Activated CD8-positive, alpha-beta T cell treated with anti-CD3 and anti-CD28 coated beads for 36 hours (primary cell): ENCODE measurements at regions not wholly inside any gene's neighbourhood (a gene's known extent, or its start where the extent isn't known, plus 50 kb on each side); places are given as distances from the start of the nearest gene placed in this dataset.
"Not testable (repeated sequence)": the region's sequence is repeated elsewhere in the genome, so short reads cannot be mapped to it uniquely, and the experiment has no call there.

ENCODE experiments used
- ATAC-seq: fragments of 200-7000 bp; cut with Tn5 transposase; one replicate; pipeline ENCODE4 v1.10.0; 2021; ENCODE audit warnings: mild to moderate bottlenecking, moderate library complexity
- CTCF ChIA-PET: fragments of 350-600 bp; sonication (Branson Sonifier 250); formaldehyde crosslinking; loops from one replicate; lab custom pipeline; 2021; ENCODE audit warnings: antibody characterized with exemption; lab: Charles Lee
- POLR2A ChIA-PET: fragments of 350-600 bp; sonication (Branson Sonifier 250); formaldehyde crosslinking; loops from one replicate; lab custom pipeline; 2021; ENCODE audit warnings: antibody characterized with exemption; lab: Charles Lee
- DNase-seq: peaks from one replicate; pipeline ENCODE4 v3.0.0-alpha.2; 2020
- H3K27ac Mint-ChIP-seq: one replicate; pipeline ENCODE4 v1.8.0; 2021; ENCODE audit warnings: mild to moderate bottlenecking, mixed read lengths
- H3K27me3 Mint-ChIP-seq: one replicate; pipeline ENCODE4 v1.8.0; 2021; ENCODE audit warnings: mixed read lengths
- H3K36me3 Mint-ChIP-seq: one replicate; pipeline ENCODE4 v1.8.0; 2021; ENCODE audit warnings: low read depth, mixed read lengths
- H3K4me1 Mint-ChIP-seq: one replicate; pipeline ENCODE4 v1.8.0; 2021; ENCODE audit warnings: low read depth, mixed read lengths
- H3K4me3 Mint-ChIP-seq: one replicate; pipeline ENCODE4 v1.8.0; 2021; ENCODE audit warnings: mild to moderate bottlenecking, moderate library complexity, mixed read lengths
- H3K9me3 Mint-ChIP-seq: one replicate; pipeline ENCODE4 v1.8.0; 2021; ENCODE audit warnings: mixed read lengths
- CTCF ChIP-seq: fragments of 200-600 bp; IDR thresholded peaks from one replicate; pipeline ENCODE4 v1.8.0; 2022; ENCODE audit warnings: antibody characterized with exemption, mild to moderate bottlenecking
- intact Hi-C: fragments of 100-400 bp; cut with micrococcal nuclease; formaldehyde crosslinking; loops from one replicate; pipeline ENCODE4 v1.10.0; 2022

DNA sequence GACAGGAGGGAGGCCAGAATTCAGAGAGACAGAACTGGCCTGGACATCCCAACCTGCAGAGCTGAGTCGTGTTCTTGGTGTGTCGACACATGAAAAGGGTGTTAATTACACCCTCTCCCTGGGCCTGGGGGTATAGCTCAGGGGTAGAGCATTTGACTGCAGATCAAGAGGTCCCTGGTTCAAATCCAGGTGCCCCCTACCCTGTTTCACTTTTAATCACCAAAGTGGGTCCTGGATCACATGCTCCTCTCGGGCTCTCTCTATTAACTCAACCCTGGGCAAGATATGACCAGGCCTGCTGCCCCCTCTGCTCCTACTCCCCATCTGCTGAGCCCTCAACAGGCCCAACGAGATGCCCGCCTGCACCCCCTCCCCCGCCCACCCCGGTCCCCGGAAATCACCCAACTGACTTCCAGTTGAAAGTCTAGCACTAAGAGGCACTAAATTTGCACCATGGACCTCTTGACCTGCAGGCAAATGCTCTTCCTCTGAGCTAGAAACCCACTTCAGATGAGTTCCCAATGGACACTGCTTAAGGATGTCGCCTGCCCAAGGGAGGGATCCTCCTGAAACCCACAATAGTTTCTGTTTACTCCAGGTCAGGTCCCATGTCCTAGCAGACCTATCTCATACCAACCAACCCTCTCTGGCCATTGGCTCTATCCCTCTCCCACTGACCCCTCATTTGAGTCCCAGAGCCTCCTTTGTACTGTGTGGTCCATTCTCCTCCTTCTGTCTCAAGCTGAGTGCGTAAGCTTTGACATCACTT, 137.6 kb downstream of the ZNF467 start:
- CTCF ChIA-PET: interaction anchor here (1.2 kb wide), 1 partner anchor 11 kb away, joined by 5 read pairs; no protein-coding TSS in a partner anchor
- Mint-ChIP-seq H3K4me1 (no peaks in the 10 kb centered on the region), H3K27ac (no peak overlapping the region), H3K36me3 (no peaks in the 10 kb centered on the region), H3K27me3 (peaks cover 6% of the 10 kb centered on the region), H3K4me3 (no peak overlapping the region), H3K9me3 (no peaks in the 10 kb centered on the region)
- intact Hi-C loops: no loop called here
- POLR2A ChIA-PET: interaction anchor here (0.7 kb wide), 1 partner anchor 288 kb away, joined by 3 read pairs; no protein-coding TSS in a partner anchor
- no peak for TF ChIP-seq CTCF
- ATAC-seq (peak; percentile 64), DNase-seq (peak; percentile 16)

DNA sequence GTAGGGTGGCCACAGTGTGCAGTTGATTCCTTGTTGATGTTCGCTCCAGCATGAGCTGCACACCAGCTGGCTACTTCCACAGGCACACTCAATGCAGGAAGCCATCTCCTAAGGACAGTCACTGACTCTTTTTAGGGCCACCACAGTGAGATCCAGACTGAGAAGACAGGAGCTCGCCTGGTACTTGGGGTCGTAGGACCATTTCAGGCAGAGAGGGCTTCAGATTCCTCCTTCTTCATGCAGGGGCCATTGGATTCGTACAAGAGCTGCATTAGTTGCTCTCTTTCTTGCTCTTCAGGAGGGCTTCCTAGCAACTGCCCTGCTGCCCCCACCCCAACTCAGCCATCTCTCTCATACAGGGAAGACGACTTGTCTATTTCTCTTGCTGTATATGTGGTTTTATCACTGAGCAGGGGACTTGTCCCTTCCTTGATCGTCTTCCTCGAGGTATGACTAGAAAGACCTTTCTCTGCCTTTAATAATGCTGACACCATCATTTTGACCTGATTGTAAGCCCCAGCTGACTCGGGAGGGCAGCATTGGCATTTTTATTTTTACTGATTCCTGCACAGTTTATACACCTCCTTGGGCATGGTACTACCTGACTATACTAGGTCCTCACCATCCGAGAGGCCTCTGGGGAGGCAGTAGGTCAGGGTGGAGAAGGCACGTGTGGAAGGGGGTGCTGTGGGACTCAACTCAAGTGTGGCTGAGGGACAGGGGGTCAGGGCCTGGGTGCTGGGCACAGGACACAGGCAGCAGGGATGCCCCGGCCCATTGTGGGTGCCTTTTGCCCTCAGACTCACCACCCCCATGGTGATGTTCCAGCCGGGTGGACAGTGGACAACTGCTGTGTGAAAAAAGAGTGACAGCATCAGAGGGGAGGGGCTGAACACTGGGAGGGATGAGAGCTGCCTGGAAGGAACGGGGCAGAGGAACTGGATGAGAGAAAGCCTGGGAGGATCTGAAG, 136.7 kb upstream of the ZNF746 start:
- Mint-ChIP-seq H3K27me3 (peaks cover 6% of the 10 kb centered on the region), H3K9me3 (no peaks in the 10 kb centered on the region), H3K36me3 (no peaks in the 10 kb centered on the region), H3K27ac (no peak overlapping the region), H3K4me3 (no peak overlapping the region), H3K4me1 (no peaks in the 10 kb centered on the region)
- ChIA-PET POLR2A (no interaction called here), CTCF (interaction anchor here (1.2 kb wide), 1 partner anchor 9 kb away, joined by 5 read pairs; no protein-coding TSS in a partner anchor)
- no peak for TF ChIP-seq CTCF
- intact Hi-C loops: no loop called here
- ATAC-seq: no peak
- no peak for DNase-seq

GRCh38 chr7:149628361-149629149, 130.9 kb upstream of the ZNF746 start:
- DNase-seq, H3K36me3 Mint-ChIP-seq, H3K27me3 Mint-ChIP-seq, H3K4me1 Mint-ChIP-seq, H3K4me3 Mint-ChIP-seq, ATAC-seq, H3K27ac Mint-ChIP-seq, H3K9me3 Mint-ChIP-seq: not testable (repeated sequence)
- intact Hi-C loops: loop anchor here (10.0 kb wide), 1 partner anchor 124 kb away; no protein-coding TSS in a partner anchor
- ChIA-PET POLR2A (interaction anchor here (0.6 kb wide), 1 partner anchor 207 kb away, joined by 3 read pairs; no protein-coding TSS in a partner anchor), CTCF (interaction anchor here (1.4 to 2.0 kb wide), 2 partner anchors 12 to 47 kb away, joined by 3 to 6 read pairs; no protein-coding TSS in a partner anchor)

GRCh38 chr7:149627911-149628310, 130.3 kb upstream of the ZNF746 start:
- peaks cover 10% of the 10 kb centered on the region for H3K4me1 Mint-ChIP-seq
- H3K27me3 Mint-ChIP-seq: peaks cover 8% of the 10 kb centered on the region
- no peak overlapping the region for H3K4me3 Mint-ChIP-seq
- no peaks in the 10 kb centered on the region for H3K9me3 Mint-ChIP-seq
- DNase-seq: no peak
- ChIA-PET CTCF (interaction anchor here (0.8 to 2.0 kb wide), 3 partner anchors 12 to 46 kb away, joined by 3 to 6 read pairs (median 4); no protein-coding TSS in a partner anchor), POLR2A (interaction anchor here (0.6 kb wide), 1 partner anchor 206 kb away, joined by 3 read pairs; no protein-coding TSS in a partner anchor)
- H3K36me3 Mint-ChIP-seq: peaks cover under 1% of the 10 kb centered on the region
- intact Hi-C loops: loop anchor here (10.0 kb wide), 1 partner anchor 123 kb away; no protein-coding TSS in a partner anchor
- no peak for TF ChIP-seq CTCF
- H3K27ac Mint-ChIP-seq: no peak overlapping the region
- ATAC-seq: no peak
